ENCODE measurements at regions not wholly inside any gene's neighbourhood (a gene's known extent, or its start where the extent isn't known, plus 50 kb on each side); places are given as distances from the start of the nearest gene placed in this dataset.

DNA sequence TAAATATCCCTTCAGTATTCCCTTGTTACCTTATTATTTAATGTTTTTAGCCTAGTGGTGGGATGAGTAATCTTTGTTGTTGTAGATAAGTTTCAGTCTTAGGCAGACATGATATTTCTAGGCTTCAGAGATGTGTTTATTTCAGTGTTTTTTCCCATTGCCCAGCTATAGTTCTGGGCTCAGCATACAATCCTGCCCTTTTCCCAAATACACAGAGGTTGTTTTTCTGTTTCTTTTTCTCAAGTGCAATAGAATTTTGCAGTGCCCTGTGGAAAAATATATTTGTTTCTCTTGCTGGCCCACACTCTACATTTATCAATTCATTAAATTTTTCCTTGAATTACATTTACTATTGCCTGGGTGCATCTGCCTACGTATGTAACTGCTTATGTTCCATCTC lies 321.8 kb downstream of the KCNJ3 start:
- no TSS peak for BruUV-seq (replicated peaks)

DNA sequence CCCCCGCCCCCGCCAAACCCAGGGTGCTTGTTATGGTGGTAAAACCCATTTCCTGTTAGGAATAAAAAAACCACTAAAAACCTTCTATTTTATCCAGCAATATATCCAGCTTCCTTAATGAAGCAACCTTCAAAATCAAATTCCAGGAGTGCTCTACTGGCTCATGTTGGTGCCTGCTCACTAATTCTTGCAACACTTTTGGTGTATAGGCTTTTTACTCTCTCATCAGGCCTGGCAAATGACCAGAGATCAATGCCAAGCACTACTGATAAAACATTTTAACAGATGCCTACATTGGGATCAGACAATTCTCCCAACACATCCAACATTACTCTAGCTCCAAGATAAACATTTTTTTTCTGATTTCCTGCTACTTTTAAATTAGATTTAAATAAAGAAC lies 312.4 kb downstream of the KCNJ3 start:
- no peaks in the 10 kb centered on the region for H4K20me1 ChIP-seq (replicated peaks; ENCODE audit: control insufficient read depth, insufficient read depth, low read length)
- intact Hi-C loops (cut with micrococcal nuclease) (no loop called here), in situ Hi-C loops (cut with MboI) (no loop called here)
- POLR2A ChIA-PET: no interaction called here
- no peak for TF ChIP-seq DNMT1 (IDR thresholded peaks at IDR 0.05)
- TF ChIP-seq, protein P1, sequence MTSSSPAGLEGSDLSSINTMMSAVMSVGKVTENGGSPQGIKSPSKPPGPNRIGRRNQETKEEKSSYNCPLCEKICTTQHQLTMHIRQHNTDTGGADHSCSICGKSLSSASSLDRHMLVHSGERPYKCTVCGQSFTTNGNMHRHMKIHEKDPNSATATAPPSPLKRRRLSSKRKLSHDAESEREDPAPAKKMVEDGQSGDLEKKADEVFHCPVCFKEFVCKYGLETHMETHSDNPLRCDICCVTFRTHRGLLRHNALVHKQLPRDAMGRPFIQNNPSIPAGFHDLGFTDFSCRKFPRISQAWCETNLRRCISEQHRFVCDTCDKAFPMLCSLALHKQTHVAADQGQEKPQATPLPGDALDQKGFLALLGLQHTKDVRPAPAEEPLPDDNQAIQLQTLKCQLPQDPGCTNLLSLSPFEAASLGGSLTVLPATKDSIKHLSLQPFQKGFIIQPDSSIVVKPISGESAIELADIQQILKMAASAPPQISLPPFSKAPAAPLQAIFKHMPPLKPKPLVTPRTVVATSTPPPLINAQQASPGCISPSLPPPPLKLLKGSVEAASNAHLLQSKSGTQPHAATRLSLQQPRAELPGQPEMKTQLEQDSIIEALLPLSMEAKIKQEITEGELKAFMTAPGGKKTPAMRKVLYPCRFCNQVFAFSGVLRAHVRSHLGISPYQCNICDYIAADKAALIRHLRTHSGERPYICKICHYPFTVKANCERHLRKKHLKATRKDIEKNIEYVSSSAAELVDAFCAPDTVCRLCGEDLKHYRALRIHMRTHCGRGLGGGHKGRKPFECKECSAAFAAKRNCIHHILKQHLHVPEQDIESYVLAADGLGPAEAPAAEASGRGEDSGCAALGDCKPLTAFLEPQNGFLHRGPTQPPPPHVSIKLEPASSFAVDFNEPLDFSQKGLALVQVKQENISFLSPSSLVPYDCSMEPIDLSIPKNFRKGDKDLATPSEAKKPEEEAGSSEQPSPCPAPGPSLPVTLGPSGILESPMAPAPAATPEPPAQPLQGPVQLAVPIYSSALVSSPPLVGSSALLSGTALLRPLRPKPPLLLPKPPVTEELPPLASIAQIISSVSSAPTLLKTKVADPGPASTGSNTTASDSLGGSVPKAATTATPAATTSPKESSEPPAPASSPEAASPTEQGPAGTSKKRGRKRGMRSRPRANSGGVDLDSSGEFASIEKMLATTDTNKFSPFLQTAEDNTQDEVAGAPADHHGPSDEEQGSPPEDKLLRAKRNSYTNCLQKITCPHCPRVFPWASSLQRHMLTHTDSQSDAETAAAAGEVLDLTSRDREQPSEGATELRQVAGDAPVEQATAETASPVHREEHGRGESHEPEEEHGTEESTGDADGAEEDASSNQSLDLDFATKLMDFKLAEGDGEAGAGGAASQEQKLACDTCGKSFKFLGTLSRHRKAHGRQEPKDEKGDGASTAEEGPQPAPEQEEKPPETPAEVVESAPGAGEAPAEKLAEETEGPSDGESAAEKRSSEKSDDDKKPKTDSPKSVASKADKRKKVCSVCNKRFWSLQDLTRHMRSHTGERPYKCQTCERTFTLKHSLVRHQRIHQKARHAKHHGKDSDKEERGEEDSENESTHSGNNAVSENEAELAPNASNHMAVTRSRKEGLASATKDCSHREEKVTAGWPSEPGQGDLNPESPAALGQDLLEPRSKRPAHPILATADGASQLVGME (CRISPR knock-in tag; IDR thresholded peaks at IDR 0.05): no peak
- TF ChIP-seq HMG20A (CRISPR knock-in tag; conservative IDR thresholded peaks at IDR 0.05): no peak
- TF ChIP-seq, protein P2, sequence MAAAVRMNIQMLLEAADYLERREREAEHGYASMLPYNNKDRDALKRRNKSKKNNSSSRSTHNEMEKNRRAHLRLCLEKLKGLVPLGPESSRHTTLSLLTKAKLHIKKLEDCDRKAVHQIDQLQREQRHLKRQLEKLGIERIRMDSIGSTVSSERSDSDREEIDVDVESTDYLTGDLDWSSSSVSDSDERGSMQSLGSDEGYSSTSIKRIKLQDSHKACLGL (CRISPR knock-in tag; IDR thresholded peaks at IDR 0.05; ENCODE audit: borderline replicate concordance, poor library complexity, severe bottlenecking): no peak
- no peak for TF ChIP-seq BRCA1 (IDR thresholded peaks at IDR 0.05)
- TF ChIP-seq BRCA1 (CRISPR knock-in tag; IDR thresholded peaks at IDR 0.05): no peak
- no peak for TF ChIP-seq IFI16 (CRISPR knock-in tag; IDR thresholded peaks at IDR 0.05)
- TF ChIP-seq, protein P3, sequence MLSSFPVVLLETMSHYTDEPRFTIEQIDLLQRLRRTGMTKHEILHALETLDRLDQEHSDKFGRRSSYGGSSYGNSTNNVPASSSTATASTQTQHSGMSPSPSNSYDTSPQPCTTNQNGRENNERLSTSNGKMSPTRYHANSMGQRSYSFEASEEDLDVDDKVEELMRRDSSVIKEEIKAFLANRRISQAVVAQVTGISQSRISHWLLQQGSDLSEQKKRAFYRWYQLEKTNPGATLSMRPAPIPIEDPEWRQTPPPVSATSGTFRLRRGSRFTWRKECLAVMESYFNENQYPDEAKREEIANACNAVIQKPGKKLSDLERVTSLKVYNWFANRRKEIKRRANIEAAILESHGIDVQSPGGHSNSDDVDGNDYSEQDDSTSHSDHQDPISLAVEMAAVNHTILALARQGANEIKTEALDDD (IDR thresholded peaks at IDR 0.05): no peak
- TF ChIP-seq HNRNPLL (IDR thresholded peaks at IDR 0.05; ENCODE audit: low read depth, low read length, poor library complexity, severe bottlenecking): no peak
- H3K9me1 ChIP-seq (ENCODE audit: control insufficient read depth, insufficient read depth, low read length): no peaks in the 10 kb centered on the region
- H3K4me1 ChIP-seq (replicated peaks in 1 of 2; ENCODE audit: control insufficient read depth in 2 of 2, insufficient read depth in 2 of 2, low read length in 2 of 2): no peaks in the 10 kb centered on the region
- ATAC-seq (no peak), DNase-seq (ENCODE audit: extremely low read depth in 1 of 4, low spot score in 3 of 4) (no peak), FAIRE-seq (no peak)
- H2AFZ ChIP-seq (ENCODE audit: low read depth, low read length): no peak overlapping the region
- H3K9ac ChIP-seq (ENCODE audit: insufficient read depth in 1 of 2, low read depth in 2 of 2, low read length in 2 of 2): no peak overlapping the region
- BruUV-seq (replicated peaks): no TSS peak
- H3K4me2 ChIP-seq (ENCODE audit: insufficient read depth, low read length): no peak overlapping the region
- no peak overlapping the region for H3K27ac ChIP-seq (ENCODE audit: extremely low read depth, low read depth, low read length)
- H3K79me2 ChIP-seq (ENCODE audit: control insufficient read depth, insufficient read depth, low read length): no peaks in the 10 kb centered on the region
- H3K36me3 ChIP-seq (ENCODE audit: control insufficient read depth, insufficient read depth, low read length): no peaks in the 10 kb centered on the region
- H3K27me3 ChIP-seq (ENCODE audit: control insufficient read depth in 2 of 2, insufficient read depth in 2 of 2, low read length in 2 of 2): no peaks in the 10 kb centered on the region
- WGBS (ENCODE audit: insufficient coverage, low coverage, missing lambda C conversion rate): 0% methylated on average over 2 of the region's 2 CpGs
- CTCF ChIA-PET (ENCODE audit: low intra/inter-chr PET ratio): no interaction called here
- H3K9me3 ChIP-seq (replicated peaks; ENCODE audit: control insufficient read depth, insufficient read depth, low read depth, low read length): no peaks in the 10 kb centered on the region; the same call in none of the 2 replicates
- H3K4me3 ChIP-seq: no peak overlapping the region

More for the DNA sequence above, 321.8 kb downstream of the KCNJ3 start:
- Histone ChIP-seq H2AFZ (ENCODE audit: low read depth, low read length) (no peak overlapping the region), H3K9me3 (replicated peaks; ENCODE audit: control insufficient read depth, insufficient read depth, low read depth, low read length) (no peaks in the 10 kb centered on the region; the same call in 1 of the 2 replicates), H3K27ac (ENCODE audit: extremely low read depth, low read depth, low read length) (no peak overlapping the region), H3K36me3 (ENCODE audit: control insufficient read depth, insufficient read depth, low read length) (no peaks in the 10 kb centered on the region), H3K9me1 (ENCODE audit: control insufficient read depth, insufficient read depth, low read length) (no peaks in the 10 kb centered on the region), H3K4me1 (replicated peaks in 1 of 2; ENCODE audit: control insufficient read depth in 2 of 2, insufficient read depth in 2 of 2, low read length in 2 of 2) (no peaks in the 10 kb centered on the region), H3K79me2 (ENCODE audit: control insufficient read depth, insufficient read depth, low read length) (no peaks in the 10 kb centered on the region), H3K4me3 (no peak overlapping the region), H3K27me3 (ENCODE audit: control insufficient read depth in 2 of 2, insufficient read depth in 2 of 2, low read length in 2 of 2) (no peaks in the 10 kb centered on the region), H3K9ac (ENCODE audit: insufficient read depth in 1 of 2, low read depth in 2 of 2, low read length in 2 of 2) (no peak overlapping the region), H4K20me1 (replicated peaks; ENCODE audit: control insufficient read depth, insufficient read depth, low read length) (no peaks in the 10 kb centered on the region), H3K4me2 (ENCODE audit: insufficient read depth, low read length) (no peak overlapping the region)
- in situ Hi-C loops (cut with MboI) (no loop called here), intact Hi-C loops (cut with micrococcal nuclease) (no loop called here)
- no peak for ATAC-seq
- 5% methylated on average over 1 of the region's 1 CpG for WGBS (ENCODE audit: insufficient coverage, low coverage, missing lambda C conversion rate)
- no peak for DNase-seq (ENCODE audit: extremely low read depth in 1 of 4, low spot score in 3 of 4)
- TF ChIP-seq CEBPB (tag; IDR thresholded peaks at IDR 0.05) (no peak), EWSR1 (IDR thresholded peaks at IDR 0.05; ENCODE audit: borderline replicate concordance, low read depth, partially characterized antibody) (no peak), CSDE1 (IDR thresholded peaks at IDR 0.05) (no peak), TAF15 (IDR thresholded peaks at IDR 0.05; ENCODE audit: low read depth, low read length) (no peak)
- no peak for FAIRE-seq
- CTCF ChIA-PET (ENCODE audit: low intra/inter-chr PET ratio): no interaction called here
- POLR2A ChIA-PET: no interaction called here

Data from K562 (cell line).